OCI-LY1 (cell line): ENCODE measurements at regions not wholly inside any gene's neighbourhood (a gene's known extent, or its start where the extent isn't known, plus 50 kb on each side); places are given as distances from the start of the nearest gene placed in this dataset.

Source experiments
- H2AFZ ChIP-seq: fragments of 200-600 bp; sonication (generic), shearing (Covaris generic); 2 replicates; pipeline ENCODE4 v1.6.0; 2014; ENCODE audit warnings: antibody characterized with exemption, mild to moderate bottlenecking, low read length
- H3F3A ChIP-seq: fragments of 200-600 bp; sonication (generic), shearing (Covaris generic); 2 replicates; pipeline ENCODE4 v1.6.0; 2014; ENCODE audit warnings: mild to moderate bottlenecking, antibody characterized with exemption, low read length, moderate library complexity; ENCODE audit not compliant: insufficient read depth
- H3K27ac ChIP-seq: fragments of 200-600 bp; sonication (generic); 2 replicates; pipeline ENCODE4 v1.5.1; 2014; ENCODE audit warnings: low read length, mixed run types, mild to moderate bottlenecking, low read depth; ENCODE audit not compliant: poor library complexity, severe bottlenecking
- H3K27me3 ChIP-seq: fragments of 200-600 bp; sonication (generic); 2 replicates; pipeline ENCODE4 v1.6.0; 2014; ENCODE audit warnings: antibody characterized with exemption, mild to moderate bottlenecking, low read length, moderate library complexity; ENCODE audit not compliant: insufficient read depth
- H3K36me3 ChIP-seq: fragments of 200-600 bp; sonication (generic); 2 replicates; pipeline ENCODE4 v1.6.1; 2014; ENCODE audit warnings: mild to moderate bottlenecking, antibody characterized with exemption, low read length, moderate library complexity, mixed read lengths; ENCODE audit not compliant: insufficient read depth
- H3K4me1 ChIP-seq: fragments of 200-600 bp; sonication (generic); 2 replicates; pipeline ENCODE4 v1.5.1; 2014; ENCODE audit warnings: mild to moderate bottlenecking, low read length, moderate library complexity; ENCODE audit not compliant: insufficient read depth, severe bottlenecking
- H3K4me2 ChIP-seq: fragments of 200-600 bp; sonication (generic), shearing (Covaris generic); 2 replicates; pipeline ENCODE4 v1.6.1; 2014; ENCODE audit warnings: low read length
- H3K4me3 ChIP-seq: fragments of 200-600 bp; sonication (generic); 2 replicates; pipeline ENCODE4 v1.5.1; 2014; ENCODE audit warnings: low read length, low read depth, mild to moderate bottlenecking, mixed read lengths; ENCODE audit not compliant: poor library complexity, severe bottlenecking
- H3K79me2 ChIP-seq: fragments of 200-600 bp; shearing (Covaris generic); 2 replicates; pipeline ENCODE4 v1.6.1; 2016; ENCODE audit warnings: mixed run types, low read length, mixed read lengths; ENCODE audit not compliant: insufficient read depth
- H3K9ac ChIP-seq: fragments of 200-600 bp; sonication (generic), shearing (Covaris generic); 2 replicates; pipeline ENCODE4 v1.6.1; 2014; ENCODE audit warnings: mild to moderate bottlenecking, low read length, mixed read lengths
- H3K9me2 ChIP-seq: fragments of 200-600 bp; sonication (generic), shearing (Covaris generic); 2 replicates; pipeline ENCODE4 v1.6.1; 2014; ENCODE audit warnings: low read depth, mild to moderate bottlenecking, low read length, mixed read lengths
- H3K9me3 ChIP-seq: fragments of 200-600 bp; shearing (Covaris generic); 2 replicates; pipeline ENCODE4 v1.6.1; 2014; ENCODE audit warnings: low read length, mixed read lengths
- H4K20me1 ChIP-seq: fragments of 200-600 bp; sonication (generic), shearing (Covaris generic); 2 replicates; pipeline ENCODE4 v1.6.0; 2016; ENCODE audit warnings: mild to moderate bottlenecking, low read length; ENCODE audit not compliant: insufficient read depth
- EZH2 ChIP-seq: fragments of 200-600 bp; sonication (generic), shearing (Covaris generic); IDR thresholded peaks from 2 replicates; pipeline ENCODE4 v1.8.0; 2017; ENCODE audit warnings: borderline replicate concordance, mixed run types, mild to moderate bottlenecking, antibody characterized with exemption, low read length, moderate library complexity, mixed read lengths
- TF ChIP-seq, protein P1 (sequence below): fragments of 200-600 bp; sonication (generic), shearing (Covaris generic); IDR thresholded peaks from 2 replicates; pipeline ENCODE4 v1.5.1; 2017; ENCODE audit warnings: mild to moderate bottlenecking, antibody characterized with exemption, low read length, moderate library complexity, mixed read lengths

DNA sequence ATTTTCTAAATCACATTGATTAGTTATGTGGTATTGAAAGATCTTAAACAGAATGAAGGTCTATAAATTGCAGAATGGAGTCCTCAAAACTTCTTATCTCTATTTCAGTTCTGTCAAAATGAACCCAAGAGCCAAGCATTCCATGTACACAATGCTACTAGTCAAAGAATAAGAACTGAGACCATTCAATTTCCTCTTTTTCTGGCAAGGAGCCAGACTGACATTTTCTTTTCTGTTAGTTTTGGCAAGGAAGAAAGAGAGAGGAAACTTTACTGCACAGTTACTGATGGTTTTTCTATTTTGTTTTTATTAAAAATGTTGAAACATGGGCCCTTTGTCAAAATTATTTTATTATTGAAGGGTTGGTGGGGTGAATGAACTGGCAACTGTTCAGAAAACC, 181.8 kb upstream of the FERD3L start:
- TF ChIP-seq, protein P1, sequence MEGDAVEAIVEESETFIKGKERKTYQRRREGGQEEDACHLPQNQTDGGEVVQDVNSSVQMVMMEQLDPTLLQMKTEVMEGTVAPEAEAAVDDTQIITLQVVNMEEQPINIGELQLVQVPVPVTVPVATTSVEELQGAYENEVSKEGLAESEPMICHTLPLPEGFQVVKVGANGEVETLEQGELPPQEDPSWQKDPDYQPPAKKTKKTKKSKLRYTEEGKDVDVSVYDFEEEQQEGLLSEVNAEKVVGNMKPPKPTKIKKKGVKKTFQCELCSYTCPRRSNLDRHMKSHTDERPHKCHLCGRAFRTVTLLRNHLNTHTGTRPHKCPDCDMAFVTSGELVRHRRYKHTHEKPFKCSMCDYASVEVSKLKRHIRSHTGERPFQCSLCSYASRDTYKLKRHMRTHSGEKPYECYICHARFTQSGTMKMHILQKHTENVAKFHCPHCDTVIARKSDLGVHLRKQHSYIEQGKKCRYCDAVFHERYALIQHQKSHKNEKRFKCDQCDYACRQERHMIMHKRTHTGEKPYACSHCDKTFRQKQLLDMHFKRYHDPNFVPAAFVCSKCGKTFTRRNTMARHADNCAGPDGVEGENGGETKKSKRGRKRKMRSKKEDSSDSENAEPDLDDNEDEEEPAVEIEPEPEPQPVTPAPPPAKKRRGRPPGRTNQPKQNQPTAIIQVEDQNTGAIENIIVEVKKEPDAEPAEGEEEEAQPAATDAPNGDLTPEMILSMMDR, result no peak
- no peak for TF ChIP-seq EZH2
- Histone ChIP-seq H3K9me2 (no peaks in the 10 kb centered on the region), H3K4me3 (no peak overlapping the region), H3K27ac (no peak overlapping the region), H3K4me1 (no peaks in the 10 kb centered on the region), H3K36me3 (no peaks in the 10 kb centered on the region), H3K27me3 (no peaks in the 10 kb centered on the region), H4K20me1 (no peaks in the 10 kb centered on the region), H3K79me2 (no peaks in the 10 kb centered on the region), H3K9me3 (no peaks in the 10 kb centered on the region), H3K4me2 (no peak overlapping the region), H3F3A (no peaks in the 10 kb centered on the region), H2AFZ (no peak overlapping the region), H3K9ac (no peak overlapping the region)

DNA sequence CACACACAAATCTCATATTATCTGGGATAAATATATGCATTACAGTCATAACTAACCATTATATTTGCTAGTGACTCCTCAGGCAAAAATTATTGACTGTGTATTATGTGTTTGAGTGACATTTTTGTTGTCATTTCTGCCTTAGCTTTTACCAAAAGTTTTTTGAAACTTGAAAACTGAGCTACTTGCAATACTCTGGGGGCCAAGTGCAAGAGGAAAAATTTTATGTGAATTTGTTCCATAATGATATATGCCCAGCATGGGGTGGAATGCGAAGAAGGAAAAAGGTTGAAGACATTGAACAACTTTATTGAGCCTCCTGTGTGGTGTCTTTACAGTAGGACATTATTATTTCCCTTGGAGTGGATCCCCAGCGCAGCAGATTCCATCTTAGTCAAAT, 176.8 kb upstream of the FERD3L start:
- H3K9ac ChIP-seq, result no peak overlapping the region
- H3K27ac ChIP-seq, result no peak overlapping the region
- H4K20me1 ChIP-seq, result no peaks in the 10 kb centered on the region
- TF ChIP-seq EZH2, result no peak
- TF ChIP-seq, protein P1, result no peak
- H3K36me3 ChIP-seq, result no peaks in the 10 kb centered on the region
- no peaks in the 10 kb centered on the region for H3K79me2 ChIP-seq
- H3K4me2 ChIP-seq, result no peak overlapping the region
- H3K9me3 ChIP-seq, result no peaks in the 10 kb centered on the region
- H3F3A ChIP-seq, result no peaks in the 10 kb centered on the region
- H3K9me2 ChIP-seq, result no peaks in the 10 kb centered on the region
- no peaks in the 10 kb centered on the region for H3K27me3 ChIP-seq
- no peak overlapping the region for H2AFZ ChIP-seq
- no peaks in the 10 kb centered on the region for H3K4me1 ChIP-seq
- H3K4me3 ChIP-seq, result no peak overlapping the region

DNA sequence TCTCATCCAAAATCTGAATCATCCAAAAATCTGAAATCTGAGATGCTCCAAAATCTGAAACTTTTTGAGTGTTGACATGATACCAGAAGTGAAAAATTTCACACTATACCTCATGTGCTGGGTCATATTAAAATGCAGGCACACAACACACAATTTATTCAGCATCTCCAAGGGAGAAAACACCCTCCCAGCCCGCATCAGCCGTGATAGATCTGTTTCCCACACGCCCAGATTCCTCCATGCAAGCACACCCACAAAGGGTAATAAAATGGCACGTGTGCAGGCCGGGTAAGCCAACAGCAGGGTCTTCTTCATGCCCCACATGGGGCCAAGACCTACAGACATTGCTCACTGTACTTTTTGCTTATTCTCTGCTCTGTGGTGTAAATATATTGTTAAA, 173.1 kb upstream of the FERD3L start:
- Histone ChIP-seq H3K79me2 (no peaks in the 10 kb centered on the region), H3K4me1 (no peaks in the 10 kb centered on the region), H3K27me3 (no peaks in the 10 kb centered on the region)

More for the DNA sequence above, 173.1 kb upstream of the FERD3L start:
- no peak overlapping the region for H3K4me3 ChIP-seq
- no peak for TF ChIP-seq EZH2
- TF ChIP-seq, protein P1, result no peak
- no peaks in the 10 kb centered on the region for H4K20me1 ChIP-seq
- no peaks in the 10 kb centered on the region for H3F3A ChIP-seq
- H2AFZ ChIP-seq, result no peak overlapping the region
- H3K9me3 ChIP-seq, result no peaks in the 10 kb centered on the region
- no peaks in the 10 kb centered on the region for H3K9me2 ChIP-seq
- no peak overlapping the region for H3K27ac ChIP-seq
- no peak overlapping the region for H3K4me2 ChIP-seq
- no peaks in the 10 kb centered on the region for H3K36me3 ChIP-seq
- no peak overlapping the region for H3K9ac ChIP-seq
